ENCODE measurements at regions not wholly inside any gene's neighbourhood (a gene's known extent, or its start where the extent isn't known, plus 50 kb on each side); places are given as distances from the start of the nearest gene placed in this dataset.

- H2BK5ac ChIP-seq (ENCODE audit: low read length) = no peak overlapping the region
- no peak for DNase-seq (ENCODE audit: low spot score)
- WGBS, 2 donors (ENCODE audit: extremely low coverage in 2 of 2, insufficient read length in 2 of 2, insufficient replicate concordance in 1 of 2) = no CpG with 5 or more reads among the region's 5 CpGs
Observed at GRCh38 chr10:78873413-78873812, 195.4 kb upstream of the ZMIZ1 start.

GRCh38 chr10:78875331-78875877 lies 193.4 kb upstream of the ZMIZ1 start:
- no peak for DNase-seq (ENCODE audit: low spot score)
- Histone ChIP-seq H3K18ac (ENCODE audit: low read length) (no peak overlapping the region), H3K9ac (ENCODE audit: low read depth, low read length, poor library complexity) (no peak overlapping the region), H3K14ac (ENCODE audit: low read length) (no peak overlapping the region), H3K36me3 (replicated peaks in 1 of 2; ENCODE audit: control insufficient read depth in 2 of 2, insufficient read depth in 2 of 2, low read length in 2 of 2) (no peaks in the 10 kb centered on the region), H2AK5ac (ENCODE audit: low read depth, low read length) (no peak overlapping the region), H2BK120ac (ENCODE audit: low read depth, low read length) (no peak overlapping the region), H3K4me2 (ENCODE audit: insufficient read depth, low read length, poor library complexity, severe bottlenecking) (no peak overlapping the region), H3K4ac (ENCODE audit: low read length) (no peak overlapping the region), H2BK12ac (ENCODE audit: low read length) (no peak overlapping the region), H3K23ac (ENCODE audit: low read depth, low read length, poor library complexity) (no peak overlapping the region), H3K27ac (replicated peaks; ENCODE audit: low read length) (no peak overlapping the region), H4K8ac (ENCODE audit: low read depth, low read length) (no peak overlapping the region), H4K91ac (ENCODE audit: low read depth, low read length, poor library complexity) (no peak overlapping the region), H2BK15ac (ENCODE audit: low read length) (no peak overlapping the region), H3K4me3 (ENCODE audit: low read length in 2 of 2) (no peak overlapping the region), H3K79me1 (ENCODE audit: low read depth, low read length) (no peaks in the 10 kb centered on the region), H3K4me1 (ENCODE audit: control insufficient read depth in 2 of 2, insufficient read depth in 1 of 2, low read depth in 1 of 2, low read length in 2 of 2) (no peaks in the 10 kb centered on the region), H2BK5ac (ENCODE audit: low read length) (no peak overlapping the region), H3K27me3 (ENCODE audit: control insufficient read depth in 3 of 3, insufficient read depth in 3 of 3, low read depth in 1 of 3, low read length in 3 of 3) (peaks cover 0 to 19% (median 0%) of the 10 kb centered on the region in 3 experiments), H2AFZ (ENCODE audit: low read length) (no peak overlapping the region), H3K9me3 (replicated peaks in 1 of 2; ENCODE audit: control insufficient read depth in 2 of 2, insufficient read depth in 1 of 2, low read depth in 1 of 2, low read length in 2 of 2) (no peaks in the 10 kb centered on the region)
- no CpG with 5 or more reads among the region's 2 CpGs for WGBS, 2 donors (ENCODE audit: extremely low coverage in 2 of 2, insufficient read length in 2 of 2, insufficient replicate concordance in 1 of 2)

More at GRCh38 chr10:78873413-78873812, 195.4 kb upstream of the ZMIZ1 start:
- no peaks in the 10 kb centered on the region for H3K9me3 ChIP-seq (replicated peaks in 1 of 2; ENCODE audit: control insufficient read depth in 2 of 2, insufficient read depth in 1 of 2, low read depth in 1 of 2, low read length in 2 of 2)
- no peak overlapping the region for H3K14ac ChIP-seq (ENCODE audit: low read length)
- no peak overlapping the region for H3K18ac ChIP-seq (ENCODE audit: low read length)
- no peaks in the 10 kb centered on the region for H3K36me3 ChIP-seq (replicated peaks in 1 of 2; ENCODE audit: control insufficient read depth in 2 of 2, insufficient read depth in 2 of 2, low read length in 2 of 2)
- H3K79me1 ChIP-seq (ENCODE audit: low read depth, low read length) = no peaks in the 10 kb centered on the region
- peaks cover 0 to 22% (median 0%) of the 10 kb centered on the region in 3 experiments for H3K27me3 ChIP-seq (ENCODE audit: control insufficient read depth in 3 of 3, insufficient read depth in 3 of 3, low read depth in 1 of 3, low read length in 3 of 3)
- no peaks in the 10 kb centered on the region for H3K4me1 ChIP-seq (ENCODE audit: control insufficient read depth in 2 of 2, insufficient read depth in 1 of 2, low read depth in 1 of 2, low read length in 2 of 2)
- no peak overlapping the region for H4K91ac ChIP-seq (ENCODE audit: low read depth, low read length, poor library complexity)
- no peak overlapping the region for H2AK5ac ChIP-seq (ENCODE audit: low read depth, low read length)
- H2BK120ac ChIP-seq (ENCODE audit: low read depth, low read length) = no peak overlapping the region
- no peak overlapping the region for H4K8ac ChIP-seq (ENCODE audit: low read depth, low read length)
- H3K27ac ChIP-seq (replicated peaks; ENCODE audit: low read length) = no peak overlapping the region
- no peak overlapping the region for H2BK12ac ChIP-seq (ENCODE audit: low read length)
- no peak overlapping the region for H3K4me3 ChIP-seq (ENCODE audit: low read length in 2 of 2)
- H3K23ac ChIP-seq (ENCODE audit: low read depth, low read length, poor library complexity) = no peak overlapping the region
- no peak overlapping the region for H3K9ac ChIP-seq (ENCODE audit: low read depth, low read length, poor library complexity)
- H2AFZ ChIP-seq (ENCODE audit: low read length) = no peak overlapping the region
- H2BK15ac ChIP-seq (ENCODE audit: low read length) = no peak overlapping the region
- no peak overlapping the region for H3K4me2 ChIP-seq (ENCODE audit: insufficient read depth, low read length, poor library complexity, severe bottlenecking)
- H3K4ac ChIP-seq (ENCODE audit: low read length) = no peak overlapping the region

- Histone ChIP-seq H3K27ac (replicated peaks; ENCODE audit: low read length) (no peak overlapping the region), H3K79me1 (ENCODE audit: low read depth, low read length) (no peaks in the 10 kb centered on the region), H4K8ac (ENCODE audit: low read depth, low read length) (no peak overlapping the region)
Observed at GRCh38 chr10:78875932-78876331, 192.8 kb upstream of the ZMIZ1 start.

GRCh38 chr10:78876449-78876848 lies 192.3 kb upstream of the ZMIZ1 start:
- no peak for DNase-seq (ENCODE audit: low spot score)
- H3K27ac ChIP-seq (replicated peaks; ENCODE audit: low read length) = no peak overlapping the region
- no peak overlapping the region for H2BK12ac ChIP-seq (ENCODE audit: low read length)
- whole genome bisulfite sequencing, 2 donors (ENCODE audit: extremely low coverage in 2 of 2, insufficient read length in 2 of 2, insufficient replicate concordance in 1 of 2) = no CpG with 5 or more reads among the region's 4 CpGs
- H3K4me2 ChIP-seq (ENCODE audit: insufficient read depth, low read length, poor library complexity, severe bottlenecking) = no peak overlapping the region
- no peaks in the 10 kb centered on the region for H3K9me3 ChIP-seq (replicated peaks in 1 of 2; ENCODE audit: control insufficient read depth in 2 of 2, insufficient read depth in 1 of 2, low read depth in 1 of 2, low read length in 2 of 2)
- no peaks in the 10 kb centered on the region for H3K4me1 ChIP-seq (ENCODE audit: control insufficient read depth in 2 of 2, insufficient read depth in 1 of 2, low read depth in 1 of 2, low read length in 2 of 2)
- H4K91ac ChIP-seq (ENCODE audit: low read depth, low read length, poor library complexity) = no peak overlapping the region
- no peaks in the 10 kb centered on the region for H3K36me3 ChIP-seq (replicated peaks in 1 of 2; ENCODE audit: control insufficient read depth in 2 of 2, insufficient read depth in 2 of 2, low read length in 2 of 2)
- H3K14ac ChIP-seq (ENCODE audit: low read length) = no peak overlapping the region
- H2BK5ac ChIP-seq (ENCODE audit: low read length) = no peak overlapping the region
- H2BK15ac ChIP-seq (ENCODE audit: low read length) = no peak overlapping the region
- no peak overlapping the region for H3K4ac ChIP-seq (ENCODE audit: low read length)
- H3K79me1 ChIP-seq (ENCODE audit: low read depth, low read length) = no peaks in the 10 kb centered on the region
- H3K9ac ChIP-seq (ENCODE audit: low read depth, low read length, poor library complexity) = no peak overlapping the region
- H3K27me3 ChIP-seq (ENCODE audit: control insufficient read depth in 3 of 3, insufficient read depth in 3 of 3, low read depth in 1 of 3, low read length in 3 of 3) = peaks cover 0 to 16% (median 0%) of the 10 kb centered on the region in 3 experiments
- no peak overlapping the region for H3K18ac ChIP-seq (ENCODE audit: low read length)
- H2AK5ac ChIP-seq (ENCODE audit: low read depth, low read length) = no peak overlapping the region
- no peak overlapping the region for H2BK120ac ChIP-seq (ENCODE audit: low read depth, low read length)
- no peak overlapping the region for H4K8ac ChIP-seq (ENCODE audit: low read depth, low read length)
- no peak overlapping the region for H3K23ac ChIP-seq (ENCODE audit: low read depth, low read length, poor library complexity)
- no peak overlapping the region for H2AFZ ChIP-seq (ENCODE audit: low read length)
- no peak overlapping the region for H3K4me3 ChIP-seq (ENCODE audit: low read length in 2 of 2)

More at GRCh38 chr10:78875932-78876331, 192.8 kb upstream of the ZMIZ1 start:
- H3K23ac ChIP-seq (ENCODE audit: low read depth, low read length, poor library complexity) = no peak overlapping the region
- no peak overlapping the region for H2AK5ac ChIP-seq (ENCODE audit: low read depth, low read length)
- H3K9me3 ChIP-seq (replicated peaks in 1 of 2; ENCODE audit: control insufficient read depth in 2 of 2, insufficient read depth in 1 of 2, low read depth in 1 of 2, low read length in 2 of 2) = no peaks in the 10 kb centered on the region
- no peak overlapping the region for H3K4me3 ChIP-seq (ENCODE audit: low read length in 2 of 2)
- H2BK5ac ChIP-seq (ENCODE audit: low read length) = no peak overlapping the region
- no peak overlapping the region for H2BK12ac ChIP-seq (ENCODE audit: low read length)
- H3K4ac ChIP-seq (ENCODE audit: low read length) = no peak overlapping the region
- no peaks in the 10 kb centered on the region for H3K4me1 ChIP-seq (ENCODE audit: control insufficient read depth in 2 of 2, insufficient read depth in 1 of 2, low read depth in 1 of 2, low read length in 2 of 2)
- H3K27me3 ChIP-seq (ENCODE audit: control insufficient read depth in 3 of 3, insufficient read depth in 3 of 3, low read depth in 1 of 3, low read length in 3 of 3) = peaks cover 0 to 19% (median 0%) of the 10 kb centered on the region in 3 experiments
- DNase-seq (ENCODE audit: low spot score) = no peak
- WGBS, 2 donors (ENCODE audit: extremely low coverage in 2 of 2, insufficient read length in 2 of 2, insufficient replicate concordance in 1 of 2) = no CpG with 5 or more reads among the region's 4 CpGs
- no peaks in the 10 kb centered on the region for H3K36me3 ChIP-seq (replicated peaks in 1 of 2; ENCODE audit: control insufficient read depth in 2 of 2, insufficient read depth in 2 of 2, low read length in 2 of 2)
- no peak overlapping the region for H2AFZ ChIP-seq (ENCODE audit: low read length)
- no peak overlapping the region for H2BK120ac ChIP-seq (ENCODE audit: low read depth, low read length)
- no peak overlapping the region for H3K9ac ChIP-seq (ENCODE audit: low read depth, low read length, poor library complexity)
- H3K4me2 ChIP-seq (ENCODE audit: insufficient read depth, low read length, poor library complexity, severe bottlenecking) = no peak overlapping the region
- H3K18ac ChIP-seq (ENCODE audit: low read length) = no peak overlapping the region
- no peak overlapping the region for H3K14ac ChIP-seq (ENCODE audit: low read length)
- H2BK15ac ChIP-seq (ENCODE audit: low read length) = no peak overlapping the region
- no peak overlapping the region for H4K91ac ChIP-seq (ENCODE audit: low read depth, low read length, poor library complexity)

Data from neuronal stem cell (in vitro differentiated cells).